Glomerular visceral epithelial cell (primary cell): ENCODE measurements at regions not wholly inside any gene's neighbourhood (a gene's known extent, or its start where the extent isn't known, plus 50 kb on each side); places are given as distances from the start of the nearest gene placed in this dataset.

Experiments used
- DNase-seq: peaks from one replicate; pipeline ENCODE4 v3.0.0-alpha.2; 2016; ENCODE audit errors: extremely low spot score

- no peak for DNase-seq
Measured at GRCh38 chr4:13316354-13316753, 167.8 kb downstream of the RAB28 start.

- DNase-seq = no peak
Measured at GRCh38 chr4:13313856-13314255, 170.3 kb downstream of the RAB28 start.

- no peak for DNase-seq
Measured at GRCh38 chr4:13312264-13312663, 171.9 kb downstream of the RAB28 start.

- peak; percentile 16 for DNase-seq
Measured at GRCh38 chr4:13309751-13310150, 174.4 kb downstream of the RAB28 start.

- no peak for DNase-seq
Measured at GRCh38 chr4:13306356-13306755, 177.8 kb downstream of the RAB28 start.

- DNase-seq = no peak
Measured at GRCh38 chr4:13302876-13303275, 181.3 kb downstream of the RAB28 start.

GRCh38 chr4:13299343-13299742, 184.8 kb downstream of the RAB28 start:
- no peak for DNase-seq

- DNase-seq = no peak
Measured at GRCh38 chr4:13298655-13299054, 185.5 kb downstream of the RAB28 start.

- no peak for DNase-seq
Measured at GRCh38 chr4:13296986-13297385, 187.2 kb downstream of the RAB28 start.

GRCh38 chr4:13294961-13295605, 189.1 kb downstream of the RAB28 start:
- no peak for DNase-seq

GRCh38 chr4:13292372-13292771, 191.8 kb downstream of the RAB28 start:
- no peak for DNase-seq

GRCh38 chr4:13289391-13289790, 194.7 kb downstream of the RAB28 start:
- DNase-seq = no peak

- DNase-seq = no peak
Measured at GRCh38 chr4:13285336-13285735, 198.8 kb downstream of the RAB28 start.

GRCh38 chr4:13284932-13285331, 199.2 kb downstream of the RAB28 start:
- no peak for DNase-seq

GRCh38 chr4:13276357-13276756, 207.8 kb downstream of the RAB28 start:
- no peak for DNase-seq

- DNase-seq = no peak
Measured at GRCh38 chr4:13268703-13269102, 215.4 kb downstream of the RAB28 start.

GRCh38 chr4:13268165-13268564, 216.0 kb downstream of the RAB28 start:
- no peak for DNase-seq

GRCh38 chr4:13267091-13267490, 217.0 kb downstream of the RAB28 start:
- DNase-seq = no peak

- DNase-seq = no peak
Measured at GRCh38 chr4:13266687-13267086, 217.5 kb downstream of the RAB28 start.

- DNase-seq = no peak
Measured at GRCh38 chr4:13263967-13264525, 220.1 kb downstream of the RAB28 start.

- DNase-seq = no peak
Measured at GRCh38 chr4:13262816-13263215, 221.3 kb downstream of the RAB28 start.

- DNase-seq = no peak
Measured at GRCh38 chr4:13261486-13262257, 222.5 kb downstream of the RAB28 start.

GRCh38 chr4:13260513-13260912, 223.6 kb downstream of the RAB28 start:
- no peak for DNase-seq
